ENCODE measurements at regions not wholly inside any gene's neighbourhood (a gene's known extent, or its start where the extent isn't known, plus 50 kb on each side); places are given as distances from the start of the nearest gene placed in this dataset.

DNA sequence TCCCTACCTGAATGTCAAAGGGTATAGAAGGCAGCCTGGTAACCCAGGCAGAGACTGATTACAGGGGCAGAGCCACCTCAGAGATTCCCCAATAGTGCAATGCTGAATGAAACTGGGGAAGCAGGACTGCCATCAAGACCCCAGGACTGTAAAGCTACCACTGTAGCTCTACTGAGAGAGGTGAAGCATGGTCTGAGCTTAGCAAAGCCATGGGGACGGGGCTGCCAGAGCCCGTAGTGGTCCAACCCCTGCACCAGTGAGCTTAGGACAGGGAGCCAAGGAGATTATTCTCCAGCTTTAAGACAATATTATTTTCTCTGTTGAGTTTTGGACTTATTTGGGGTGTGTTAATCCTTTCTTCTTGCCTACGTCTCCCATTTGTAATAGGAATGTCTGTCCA, 679.3 kb upstream of the GRAMD2B start:
- no peaks in the 10 kb centered on the region for H3K36me3 ChIP-seq
- TF ChIP-seq, protein P1, sequence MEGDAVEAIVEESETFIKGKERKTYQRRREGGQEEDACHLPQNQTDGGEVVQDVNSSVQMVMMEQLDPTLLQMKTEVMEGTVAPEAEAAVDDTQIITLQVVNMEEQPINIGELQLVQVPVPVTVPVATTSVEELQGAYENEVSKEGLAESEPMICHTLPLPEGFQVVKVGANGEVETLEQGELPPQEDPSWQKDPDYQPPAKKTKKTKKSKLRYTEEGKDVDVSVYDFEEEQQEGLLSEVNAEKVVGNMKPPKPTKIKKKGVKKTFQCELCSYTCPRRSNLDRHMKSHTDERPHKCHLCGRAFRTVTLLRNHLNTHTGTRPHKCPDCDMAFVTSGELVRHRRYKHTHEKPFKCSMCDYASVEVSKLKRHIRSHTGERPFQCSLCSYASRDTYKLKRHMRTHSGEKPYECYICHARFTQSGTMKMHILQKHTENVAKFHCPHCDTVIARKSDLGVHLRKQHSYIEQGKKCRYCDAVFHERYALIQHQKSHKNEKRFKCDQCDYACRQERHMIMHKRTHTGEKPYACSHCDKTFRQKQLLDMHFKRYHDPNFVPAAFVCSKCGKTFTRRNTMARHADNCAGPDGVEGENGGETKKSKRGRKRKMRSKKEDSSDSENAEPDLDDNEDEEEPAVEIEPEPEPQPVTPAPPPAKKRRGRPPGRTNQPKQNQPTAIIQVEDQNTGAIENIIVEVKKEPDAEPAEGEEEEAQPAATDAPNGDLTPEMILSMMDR (IDR thresholded peaks at IDR 0.05): no peak
- H3K4me1 ChIP-seq: no peaks in the 10 kb centered on the region
- intact Hi-C loops (cut with DNase I): no loop called here
- H3K9me3 ChIP-seq: peaks cover 8% of the 10 kb centered on the region
- H3K27me3 ChIP-seq (ENCODE audit: low read depth): no peaks in the 10 kb centered on the region
- no peak overlapping the region for H3K4me3 ChIP-seq
- DNase-seq: no peak
- ATAC-seq: no peak
- no peak overlapping the region for H3K27ac ChIP-seq

DNA sequence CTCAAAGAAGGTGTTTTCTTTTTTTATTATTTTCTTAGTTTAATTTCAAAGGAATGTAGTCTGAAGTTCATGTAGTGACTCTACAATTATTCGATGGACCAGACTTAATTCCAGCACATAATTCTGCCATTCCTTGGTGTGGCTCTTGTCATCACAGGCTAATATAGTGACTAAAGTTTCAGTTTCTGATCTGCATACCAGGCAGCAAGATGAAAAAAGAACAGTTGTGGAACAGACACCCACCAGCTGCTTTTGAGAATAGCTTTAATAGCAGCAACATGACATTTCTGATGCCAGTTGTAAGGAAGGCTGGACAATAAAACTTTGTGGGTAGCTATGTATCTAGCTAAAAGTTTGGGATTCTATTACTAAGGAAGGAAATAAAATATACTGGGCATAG, 676.3 kb upstream of the GRAMD2B start:
- no peak for ATAC-seq
- intact Hi-C loops (cut with DNase I): no loop called here

DNA sequence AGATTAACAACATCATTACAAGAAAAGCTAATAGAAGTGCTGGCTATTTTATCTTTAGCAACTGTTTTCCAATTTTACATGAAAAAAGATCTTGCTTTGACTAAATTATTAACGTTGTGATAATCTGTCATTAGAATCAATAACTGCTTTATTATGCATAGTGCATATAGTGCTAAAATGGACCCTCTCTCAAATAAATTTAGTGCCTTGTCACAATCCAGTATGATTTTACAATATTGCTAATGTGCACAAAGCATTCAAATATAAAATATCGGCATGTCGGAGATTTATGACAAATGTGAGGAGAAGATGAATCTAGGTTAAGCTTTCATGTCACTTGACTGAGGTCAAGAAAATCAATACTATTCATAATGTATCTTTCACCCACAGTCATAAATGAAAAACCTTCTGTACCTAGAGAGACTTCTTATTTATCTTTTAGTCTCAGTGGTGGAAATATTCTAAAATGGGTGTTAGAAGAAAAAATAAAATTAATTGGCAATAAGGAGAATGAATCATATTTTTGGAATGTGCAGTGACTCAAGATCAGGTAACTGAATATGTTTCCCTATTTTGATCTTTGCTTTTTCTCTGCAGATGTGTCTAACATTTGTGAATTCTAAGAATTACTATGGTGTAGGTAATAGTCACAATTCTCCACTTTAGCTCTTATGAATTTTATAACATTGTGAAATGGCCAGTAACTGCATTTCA, 672.9 kb upstream of the GRAMD2B start:
- TF ChIP-seq, protein P1 (IDR thresholded peaks at IDR 0.05): no peak
- no peak for DNase-seq
- H3K4me1 ChIP-seq: no peaks in the 10 kb centered on the region
- intact Hi-C loops (cut with DNase I): no loop called here
- H3K36me3 ChIP-seq: no peaks in the 10 kb centered on the region
- ATAC-seq: no peak
- no peak overlapping the region for H3K4me3 ChIP-seq
- H3K27me3 ChIP-seq (ENCODE audit: low read depth): no peaks in the 10 kb centered on the region
- H3K9me3 ChIP-seq: no peaks in the 10 kb centered on the region
- H3K27ac ChIP-seq: no peak overlapping the region

More for the DNA sequence above, 676.3 kb upstream of the GRAMD2B start:
- Histone ChIP-seq H3K9me3 (peaks cover 8% of the 10 kb centered on the region), H3K4me3 (no peak overlapping the region), H3K4me1 (no peaks in the 10 kb centered on the region), H3K27ac (no peak overlapping the region), H3K36me3 (no peaks in the 10 kb centered on the region), H3K27me3 (ENCODE audit: low read depth) (no peaks in the 10 kb centered on the region)
- DNase-seq: no peak
- TF ChIP-seq, protein P1 (IDR thresholded peaks at IDR 0.05): no peak

DNA sequence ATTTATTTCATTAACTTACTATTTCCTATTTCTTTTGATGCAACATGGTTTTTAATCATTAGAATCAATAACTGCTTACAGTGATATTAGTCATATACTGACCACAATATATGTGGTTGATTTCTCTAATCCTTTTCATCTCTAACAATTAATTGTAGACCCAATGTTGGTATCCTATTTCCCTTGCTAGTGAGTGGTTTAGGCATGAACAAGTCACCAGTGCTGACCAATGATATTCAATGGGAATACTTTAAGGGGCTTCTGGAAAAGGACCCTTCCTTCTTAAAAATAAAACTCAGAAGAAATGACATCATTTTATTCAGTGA, 672.4 kb upstream of the GRAMD2B start:
- ATAC-seq (no peak), DNase-seq (no peak)
- H3K9me3 ChIP-seq: no peaks in the 10 kb centered on the region
- H3K4me3 ChIP-seq: no peak overlapping the region
- H3K27me3 ChIP-seq (ENCODE audit: low read depth): no peaks in the 10 kb centered on the region
- H3K27ac ChIP-seq: no peak overlapping the region
- TF ChIP-seq, protein P1 (IDR thresholded peaks at IDR 0.05): no peak
- no peaks in the 10 kb centered on the region for H3K36me3 ChIP-seq
- no peaks in the 10 kb centered on the region for H3K4me1 ChIP-seq
- intact Hi-C loops (cut with DNase I): no loop called here

DNA sequence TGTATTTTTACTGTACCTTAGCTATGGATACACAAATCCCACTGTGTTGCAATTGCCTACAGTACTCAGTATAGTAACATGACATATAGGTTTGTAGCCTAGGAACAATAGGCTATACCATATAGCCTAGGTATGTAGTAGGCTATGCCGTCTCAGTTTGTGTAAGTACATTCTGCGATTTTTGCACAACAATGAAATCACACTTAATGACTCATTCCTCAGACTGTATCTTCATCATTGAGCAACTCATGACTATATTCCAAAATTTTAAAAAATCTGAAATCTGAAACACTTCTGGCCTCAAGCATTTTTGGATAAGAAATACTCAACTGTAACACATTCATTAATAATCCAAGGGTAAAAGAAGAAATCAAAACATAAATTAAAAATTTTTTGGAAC, 666.8 kb upstream of the GRAMD2B start:
- DNase-seq: no peak
- Histone ChIP-seq H3K4me1 (no peaks in the 10 kb centered on the region), H3K36me3 (no peaks in the 10 kb centered on the region), H3K9me3 (no peaks in the 10 kb centered on the region), H3K27ac (no peak overlapping the region), H3K27me3 (ENCODE audit: low read depth) (no peaks in the 10 kb centered on the region), H3K4me3 (no peak overlapping the region)
- no peak for ATAC-seq
- intact Hi-C loops (cut with DNase I): no loop called here
- TF ChIP-seq, protein P1 (IDR thresholded peaks at IDR 0.05): no peak
